ENCODE measurements at regions not wholly inside any gene's neighbourhood (a gene's known extent, or its start where the extent isn't known, plus 50 kb on each side); places are given as distances from the start of the nearest gene placed in this dataset.
A peak's percentile ranks its signal among the peaks of the same experiment; 100 is the strongest.
"Not testable (repeated sequence)": the region's sequence is repeated elsewhere in the genome, so short reads cannot be mapped to it uniquely, and the experiment has no call there.

DNA sequence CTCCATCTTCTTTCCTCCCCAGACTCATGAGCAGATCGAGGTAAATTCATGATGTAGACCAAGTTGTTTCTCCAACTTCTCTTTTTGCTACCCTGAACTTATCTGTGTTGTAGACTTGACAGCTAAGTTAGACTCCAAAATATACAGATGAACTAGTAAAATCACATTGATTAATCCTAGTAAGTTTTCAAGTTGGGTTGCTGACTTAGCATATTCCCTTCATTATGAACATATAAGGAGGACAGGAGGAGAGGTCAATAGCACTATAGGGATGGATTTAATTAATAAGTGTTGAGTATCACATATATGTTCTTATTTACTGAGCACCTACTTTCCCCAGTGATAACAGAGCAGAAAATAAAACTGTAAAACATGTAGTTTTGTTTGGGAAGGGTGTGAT is 227.3 kb downstream of the TINAG start:
- intact Hi-C loops (cut with DNase I, micrococcal nuclease): no loop called here

DNA sequence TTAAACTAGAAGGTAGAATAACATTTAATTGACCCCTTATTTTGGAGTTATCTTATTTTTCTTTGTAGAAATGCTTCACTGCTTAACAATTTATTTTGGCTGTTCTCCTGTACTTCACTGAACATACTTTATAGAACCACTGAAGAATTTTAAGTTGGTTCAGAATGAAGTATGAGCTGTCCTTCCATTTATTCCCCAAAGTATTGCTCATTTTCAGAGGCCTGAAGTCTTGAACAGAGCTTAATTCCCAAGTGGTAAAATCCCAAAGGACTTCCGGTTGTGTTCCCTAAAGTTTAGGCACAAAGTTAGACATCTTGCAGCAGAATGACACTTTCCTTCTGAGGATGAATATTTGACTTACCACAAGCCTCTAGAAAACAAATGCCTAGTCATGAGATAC is 233.3 kb downstream of the TINAG start:
- ATAC-seq (no peak), DNase-seq (no peak)
- intact Hi-C loops (cut with DNase I, micrococcal nuclease): no loop called here

More for the DNA sequence above, 227.3 kb downstream of the TINAG start:
- ATAC-seq: no peak
- DNase-seq: no peak

DNA sequence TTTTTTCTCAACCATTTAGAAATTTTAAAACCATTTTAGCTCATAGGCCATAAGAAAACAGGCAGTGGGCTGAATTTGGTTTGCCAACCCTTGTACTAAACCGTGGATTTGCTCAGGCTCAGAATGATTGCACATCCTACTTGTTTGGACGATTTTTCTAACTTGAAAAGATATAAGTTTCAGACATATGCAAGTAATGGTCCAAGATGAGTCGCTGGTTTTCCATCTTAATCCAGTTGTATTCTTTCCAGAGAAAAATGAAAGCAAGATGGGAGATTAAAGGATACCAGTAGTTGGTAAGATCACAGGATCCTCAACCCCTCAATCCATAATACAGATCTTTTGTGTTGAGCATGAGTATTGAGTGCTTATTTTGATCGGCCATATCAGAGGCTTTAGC is 250.9 kb downstream of the TINAG start:
- intact Hi-C loops (cut with DNase I, micrococcal nuclease): no loop called here
- no peak for DNase-seq
- ATAC-seq: no peak

DNA sequence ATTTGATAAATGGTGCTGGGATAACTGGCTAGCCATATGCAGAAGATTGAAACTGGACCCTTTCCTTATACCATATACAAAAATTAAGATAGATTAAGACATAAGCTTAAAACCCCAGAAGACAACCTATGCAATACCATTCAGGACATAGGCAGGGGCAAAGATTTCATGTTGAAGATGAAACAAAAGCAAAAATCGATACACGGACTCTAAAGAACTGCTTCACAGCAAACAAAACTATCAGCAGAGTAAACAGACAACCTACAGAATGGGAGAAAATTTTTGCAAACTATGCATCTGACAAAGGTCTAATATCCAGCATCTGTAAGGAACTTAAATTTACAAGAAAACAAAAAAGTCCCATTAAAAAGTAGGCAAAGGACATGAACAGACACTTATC is 255.9 kb downstream of the TINAG start:
- DNase-seq; intact Hi-C loops (cut with DNase I, micrococcal nuclease); ATAC-seq: not testable (repeated sequence)

DNA sequence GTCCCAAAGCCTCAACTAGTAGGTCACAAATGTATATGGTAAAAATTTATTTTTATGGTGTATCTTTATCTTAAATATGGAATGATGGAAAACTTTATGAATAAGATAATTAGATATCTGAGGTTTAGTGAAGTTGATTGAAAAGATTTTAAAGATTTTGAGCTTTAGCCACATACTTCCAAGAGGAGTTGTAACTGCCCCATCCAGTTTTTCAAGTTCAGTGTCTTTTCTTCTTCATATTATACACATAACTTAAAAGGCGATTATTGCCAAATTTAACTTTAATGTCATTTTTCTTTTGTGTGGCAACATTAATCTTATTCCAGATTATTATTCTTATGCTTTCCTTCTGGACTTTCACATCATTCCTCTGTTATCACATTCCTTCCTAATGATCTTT is 266.4 kb downstream of the TINAG start:
- no peak for DNase-seq
- intact Hi-C loops (cut with DNase I, micrococcal nuclease): no loop called here

DNA sequence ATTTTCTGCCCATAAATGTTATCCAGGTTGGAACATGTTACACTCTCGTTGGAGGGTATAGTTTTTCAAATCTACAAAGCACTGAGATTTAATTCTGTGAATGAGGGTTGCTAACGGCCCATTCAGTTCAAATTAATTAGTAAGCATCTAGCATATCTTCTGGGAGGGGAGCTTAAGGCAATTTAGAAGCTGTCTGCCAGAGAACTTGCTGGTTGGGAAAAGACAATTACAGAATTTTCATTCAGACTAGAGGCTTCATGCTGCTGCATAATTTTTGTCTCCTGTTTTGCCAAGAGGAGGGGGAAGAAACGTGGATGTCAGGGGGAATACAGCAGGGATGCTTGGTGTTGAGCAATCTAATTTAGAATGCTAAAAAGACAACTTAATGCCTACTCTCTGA is 268.3 kb upstream of the FAM83B start:
- DNase-seq (no peak), ATAC-seq (no peak)
- intact Hi-C loops (cut with DNase I, micrococcal nuclease): no loop called here

More for the DNA sequence above, 266.4 kb downstream of the TINAG start:
- no peak for ATAC-seq

DNA sequence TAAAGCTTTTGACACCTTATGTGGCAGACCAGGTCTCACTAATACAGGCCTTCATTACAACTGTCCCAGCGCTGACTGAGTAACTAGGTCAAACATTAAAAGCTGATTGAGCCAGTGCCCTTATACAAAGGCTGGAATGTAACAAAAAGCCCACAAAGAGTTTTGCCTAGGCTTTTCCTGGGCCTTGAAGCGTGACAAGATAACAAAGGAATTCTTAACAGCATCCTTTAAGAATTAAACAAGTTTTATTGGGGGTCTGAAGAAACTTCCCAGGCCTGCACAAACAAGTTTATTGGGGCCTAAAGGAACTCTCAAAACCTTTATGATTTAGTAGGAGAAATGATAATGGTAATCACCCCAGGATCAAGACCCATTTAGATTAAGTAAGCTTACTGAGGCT is 267.6 kb upstream of the FAM83B start:
- intact Hi-C loops (cut with DNase I, micrococcal nuclease): no loop called here
- ATAC-seq: no peak

DNA sequence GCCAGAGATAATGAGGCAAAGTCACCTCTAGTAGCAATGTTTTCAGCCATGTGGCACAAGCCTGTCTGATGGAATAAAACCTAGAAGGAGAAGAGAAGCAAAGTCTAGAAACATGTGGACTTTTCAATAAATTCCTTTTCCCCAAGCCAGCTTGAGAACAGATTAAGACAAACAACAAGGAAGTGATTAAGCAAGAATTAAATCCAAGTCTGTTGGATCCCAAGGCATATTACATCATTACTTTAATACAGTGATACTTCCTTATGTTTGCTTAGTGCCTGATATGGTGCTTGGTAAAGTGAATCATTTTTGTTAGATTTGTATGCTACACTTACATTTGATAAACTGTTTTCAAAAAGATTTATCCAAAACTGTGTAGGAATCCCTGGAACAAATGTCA is 260.3 kb upstream of the FAM83B start:
- intact Hi-C loops (cut with DNase I, micrococcal nuclease): no loop called here
- no peak for ATAC-seq
- DNase-seq: no peak

More for the DNA sequence above, 267.6 kb upstream of the FAM83B start:
- DNase-seq: no peak

DNA sequence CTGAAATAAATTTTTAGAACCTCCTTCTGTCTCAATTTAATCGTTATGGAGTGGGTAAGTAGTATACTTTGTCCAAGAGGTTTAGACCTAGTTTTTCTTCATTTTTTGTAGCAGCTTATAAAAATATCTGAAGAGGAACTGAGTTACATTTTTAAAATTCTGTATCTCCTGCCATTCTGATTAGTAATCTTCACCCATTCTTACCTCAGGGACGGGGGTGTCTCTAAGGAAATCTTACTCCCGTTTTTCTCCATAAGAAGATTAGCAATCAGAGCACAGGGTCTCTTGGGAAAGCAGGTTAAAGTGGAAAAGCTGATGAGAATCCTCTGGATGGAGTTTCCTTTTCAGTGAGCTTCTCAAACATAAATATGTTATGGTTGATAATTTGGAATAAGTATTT is 259.3 kb upstream of the FAM83B start:
- no peak for ATAC-seq
- intact Hi-C loops (cut with DNase I, micrococcal nuclease): no loop called here
- no peak for DNase-seq

DNA sequence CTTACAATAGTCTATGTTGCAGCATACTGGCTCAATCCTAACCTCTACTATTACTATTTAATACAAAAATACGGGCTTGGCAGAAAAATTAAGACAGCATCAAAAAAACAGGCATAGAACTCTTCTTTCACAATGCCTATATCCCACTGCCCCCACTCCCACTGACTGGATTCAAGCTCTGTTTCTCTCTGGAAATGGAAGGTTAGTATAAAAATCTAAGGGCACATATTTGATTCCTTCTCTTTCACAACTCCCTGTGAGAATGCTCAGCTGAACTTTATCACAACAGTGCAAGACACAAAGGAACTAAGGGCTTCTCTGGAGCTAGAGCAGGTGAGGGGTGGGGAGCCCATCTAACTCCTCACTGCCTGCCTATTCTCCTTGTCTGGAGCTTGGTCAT is 258.4 kb upstream of the FAM83B start:
- intact Hi-C loops (cut with DNase I, micrococcal nuclease): no loop called here
- no peak for DNase-seq
- no peak for ATAC-seq

DNA sequence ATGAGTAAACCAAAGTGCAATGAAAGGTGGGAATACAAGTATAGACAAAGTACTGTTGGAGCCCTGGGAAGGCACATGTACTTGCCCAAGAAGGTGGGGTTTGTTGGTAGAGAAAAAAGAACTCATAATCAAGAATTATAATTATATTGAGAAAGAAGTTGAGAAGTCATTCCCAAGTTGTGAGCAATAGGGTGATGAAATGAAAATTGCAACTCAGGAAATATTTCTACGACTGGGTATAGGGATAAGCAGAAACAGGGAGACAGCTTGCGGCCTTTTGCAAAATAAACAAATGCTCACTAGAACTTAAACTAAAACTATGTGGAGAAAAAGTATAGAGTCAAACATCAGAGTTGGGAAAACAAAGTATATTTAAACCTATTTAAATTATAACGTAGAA is 250.7 kb upstream of the FAM83B start:
- ATAC-seq (no peak), DNase-seq (no peak)
- intact Hi-C loops (cut with DNase I, micrococcal nuclease): no loop called here

DNA sequence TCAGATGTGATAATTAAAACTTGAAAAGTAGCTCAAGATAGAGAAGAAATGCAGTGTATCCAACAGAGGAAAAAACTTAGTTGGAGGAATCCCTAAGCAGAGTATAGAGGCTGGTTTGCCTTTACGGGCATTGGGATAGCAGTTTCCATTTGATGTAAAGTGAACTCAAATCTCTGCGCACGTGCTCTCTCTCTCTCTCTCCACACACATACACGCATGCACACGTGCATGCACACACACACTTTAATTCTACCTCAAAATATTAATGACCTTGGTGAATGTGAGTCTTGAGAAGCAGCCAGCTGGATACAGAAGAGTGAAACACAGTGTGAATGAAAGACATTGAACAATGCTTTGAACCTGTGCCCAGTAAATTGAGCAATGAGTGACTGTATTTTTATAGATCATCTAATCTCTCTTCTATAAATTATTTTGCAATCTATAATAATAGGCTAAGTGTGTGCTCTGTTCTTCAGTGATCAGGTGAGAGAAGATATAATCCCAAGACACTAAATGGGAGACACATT is 247.7 kb upstream of the FAM83B start:
- DNase-seq: no peak
- intact Hi-C loops (cut with DNase I, micrococcal nuclease): no loop called here
- no peak for ATAC-seq

DNA sequence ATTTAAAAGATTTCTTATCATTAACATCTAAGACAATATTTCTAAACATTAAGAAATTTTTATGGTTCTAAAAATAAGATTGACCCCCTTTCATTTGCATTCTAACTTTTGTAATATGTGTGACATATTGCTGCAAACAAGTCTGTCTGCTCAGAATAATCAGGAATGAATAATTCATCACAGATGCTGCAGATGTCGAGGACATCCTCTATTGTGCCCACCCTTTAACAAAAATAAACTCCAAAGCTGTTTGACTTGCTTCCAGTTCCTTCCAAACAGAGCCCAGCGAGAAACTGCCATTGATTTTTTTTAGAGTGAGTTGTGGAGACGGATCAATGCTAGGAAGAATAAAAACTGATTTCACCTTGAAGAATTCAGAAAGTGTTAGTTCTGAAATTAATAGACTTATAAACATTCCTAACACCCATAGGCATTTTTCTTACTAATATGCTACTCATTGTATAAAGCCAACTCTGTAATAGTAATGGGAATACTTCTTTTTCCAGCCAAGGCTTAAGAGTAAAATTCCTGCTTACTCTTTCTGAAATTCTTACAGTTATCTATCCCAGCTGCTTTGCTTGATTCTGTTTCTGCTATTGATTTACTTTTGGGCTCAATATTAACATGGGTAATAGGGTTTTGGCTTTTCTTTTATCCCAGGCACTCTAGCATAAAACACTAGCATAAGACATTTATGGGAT is 244.8 kb upstream of the FAM83B start:
- intact Hi-C loops (cut with DNase I, micrococcal nuclease): no loop called here
- no peak for ATAC-seq
- DNase-seq: no peak

DNA sequence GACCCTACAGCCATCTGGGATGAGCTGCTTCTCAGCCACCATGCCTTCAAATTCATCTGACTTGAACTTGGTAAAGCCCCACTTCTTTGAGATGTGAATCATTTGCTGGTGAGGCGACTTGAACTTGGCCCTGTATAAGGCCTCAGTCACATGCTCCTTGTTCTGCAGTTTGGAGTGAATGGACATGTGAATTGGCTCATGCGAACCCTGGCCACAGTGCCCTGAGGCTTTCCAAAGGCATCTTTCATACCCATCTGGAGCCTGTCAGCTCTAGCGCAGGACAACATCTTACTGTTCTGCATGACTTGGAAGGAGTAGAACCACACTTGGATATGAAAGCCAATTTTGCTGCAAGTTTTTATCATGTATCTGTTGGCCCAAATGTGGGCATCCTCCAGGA is 244.0 kb upstream of the FAM83B start:
- intact Hi-C loops (cut with DNase I, micrococcal nuclease): no loop called here
- DNase-seq (no peak), ATAC-seq (no peak)

DNA sequence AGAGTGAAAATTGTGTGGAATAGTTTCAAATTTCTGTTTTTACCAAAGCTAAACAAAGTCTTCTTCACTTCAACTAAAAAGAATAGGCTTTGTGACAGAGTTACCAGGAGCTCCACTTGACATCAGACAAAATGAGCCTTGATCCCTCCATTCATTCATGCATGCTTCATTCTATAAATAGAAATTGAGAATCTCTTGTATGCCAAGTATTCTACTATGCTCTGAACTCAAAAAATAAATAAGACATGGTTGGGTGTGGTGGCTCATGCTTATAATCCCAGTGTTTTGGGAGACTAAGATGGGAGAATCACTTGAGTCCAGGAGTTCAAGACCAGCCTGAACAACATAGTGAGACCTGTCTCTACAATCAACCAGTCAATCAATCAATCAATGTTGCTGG is 236.6 kb upstream of the FAM83B start:
- no peak for ATAC-seq
- intact Hi-C loops (cut with DNase I, micrococcal nuclease): no loop called here

DNA sequence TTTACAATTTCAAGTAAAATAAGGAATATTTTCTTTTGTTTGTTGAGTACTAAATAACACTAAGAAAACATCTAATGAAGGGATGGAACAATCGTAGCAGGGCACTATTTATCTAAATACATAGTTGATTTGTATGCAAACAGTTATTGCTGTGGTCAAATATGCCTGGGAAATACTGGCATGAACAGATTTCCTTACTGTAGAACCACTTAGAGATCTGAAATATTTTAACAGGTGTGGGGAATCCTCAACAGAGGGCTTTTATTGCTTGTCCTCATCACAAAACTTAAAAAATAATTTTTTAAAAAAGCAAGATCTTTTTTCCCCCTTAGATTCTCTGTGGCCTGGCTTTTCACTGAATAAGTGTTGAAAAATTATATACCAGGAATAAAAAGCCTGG is 233.0 kb upstream of the FAM83B start:
- no peak for ATAC-seq
- no peak for DNase-seq
- intact Hi-C loops (cut with DNase I, micrococcal nuclease): no loop called here

More for the DNA sequence above, 236.6 kb upstream of the FAM83B start:
- no peak for DNase-seq

DNA sequence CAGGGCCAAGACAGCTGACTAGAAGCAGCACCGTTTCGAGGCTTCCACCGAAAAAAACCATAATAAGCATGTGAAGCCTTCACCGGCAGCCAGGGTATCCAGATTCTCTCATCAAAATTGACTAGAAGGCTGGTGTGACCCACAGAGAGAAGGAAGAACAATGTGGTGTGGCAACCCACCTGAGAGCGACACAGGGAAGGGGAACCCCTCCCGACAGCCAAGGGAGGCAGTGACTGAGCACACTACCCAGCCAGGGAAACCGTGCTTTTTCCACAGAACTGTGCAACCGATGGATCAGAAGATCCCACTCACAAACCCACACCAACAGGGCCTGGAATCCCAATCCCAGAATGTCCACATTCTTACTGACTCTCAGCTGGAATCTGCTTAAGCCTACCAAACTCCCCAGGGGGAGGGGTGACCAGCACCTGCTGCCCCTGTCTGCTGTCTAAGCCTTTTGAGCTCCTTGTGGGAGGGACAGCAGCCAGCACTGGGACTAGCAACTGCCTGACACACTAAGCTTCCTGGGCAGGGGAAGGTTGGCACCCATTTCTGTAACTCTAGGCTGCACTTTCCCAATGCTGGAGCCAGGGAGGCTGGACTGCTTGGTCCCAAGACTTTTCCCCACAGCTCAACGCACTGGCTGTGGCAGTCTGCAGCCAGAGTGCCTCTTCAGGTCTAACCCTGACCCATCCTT is 231.9 kb upstream of the FAM83B start:
- intact Hi-C loops (cut with DNase I, micrococcal nuclease): no loop called here
- ATAC-seq: no peak

DNA sequence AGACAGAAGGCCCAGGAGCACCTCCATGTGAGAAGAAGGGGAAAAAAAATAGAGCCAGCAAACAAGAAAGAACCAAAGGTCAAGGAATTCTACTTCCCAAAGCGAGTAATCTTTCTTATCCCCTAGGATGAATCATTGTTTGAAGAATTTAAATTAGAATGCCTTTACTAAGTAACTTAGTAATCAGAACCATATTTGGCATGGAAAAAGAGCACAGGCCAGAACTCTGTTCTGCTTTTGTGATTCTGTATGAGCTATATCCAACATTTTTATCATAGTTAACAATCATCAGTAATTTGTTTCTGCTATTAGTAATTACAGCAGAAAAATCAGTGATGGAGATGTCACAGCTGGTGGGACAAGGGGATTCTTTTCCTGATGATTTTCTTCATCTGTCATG is 228.8 kb upstream of the FAM83B start:
- intact Hi-C loops (cut with DNase I, micrococcal nuclease): no loop called here
- peak; percentile 29 for ATAC-seq
- DNase-seq: no peak

More for the DNA sequence above, 231.9 kb upstream of the FAM83B start:
- no peak for DNase-seq

DNA sequence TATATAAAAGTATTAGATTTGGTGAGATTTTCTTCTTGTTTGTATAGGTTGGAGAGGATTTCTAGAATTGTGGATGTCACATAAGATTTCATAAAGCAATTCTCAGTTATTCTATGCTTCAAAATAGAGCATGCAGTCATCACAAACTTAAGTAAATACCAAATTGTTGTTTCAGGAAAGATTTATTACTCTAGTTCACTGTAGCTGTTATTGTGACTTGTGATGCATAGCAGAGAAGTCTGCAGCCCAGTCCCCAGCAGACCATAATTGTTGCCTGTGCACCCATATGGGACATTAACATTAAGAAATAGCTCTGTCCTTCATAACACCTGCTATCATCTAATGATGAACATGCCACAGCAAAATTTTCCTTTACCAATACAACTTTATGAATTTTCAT is 228.0 kb upstream of the FAM83B start:
- intact Hi-C loops (cut with DNase I, micrococcal nuclease): no loop called here
- no peak for ATAC-seq
- no peak for DNase-seq

DNA sequence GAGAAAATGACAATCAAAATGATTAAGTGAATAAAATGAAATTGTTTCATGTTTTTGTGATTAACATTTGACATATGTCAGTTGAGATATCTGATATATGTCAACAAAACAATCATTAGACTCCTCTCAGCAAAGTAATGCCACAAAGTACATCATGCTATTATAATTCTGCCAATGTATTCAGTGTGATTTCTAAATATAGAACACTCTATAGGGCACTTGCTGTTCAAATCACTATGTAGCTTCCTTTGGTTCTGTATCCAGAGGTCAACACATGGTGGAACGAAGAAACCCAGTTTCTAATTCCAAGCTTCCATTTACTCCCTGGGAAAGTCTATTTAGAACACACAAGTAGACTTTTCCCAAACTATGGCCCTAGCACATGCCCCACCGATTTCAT is 227.5 kb upstream of the FAM83B start:
- DNase-seq: no peak
- intact Hi-C loops (cut with DNase I, micrococcal nuclease): no loop called here
- no peak for ATAC-seq

DNA sequence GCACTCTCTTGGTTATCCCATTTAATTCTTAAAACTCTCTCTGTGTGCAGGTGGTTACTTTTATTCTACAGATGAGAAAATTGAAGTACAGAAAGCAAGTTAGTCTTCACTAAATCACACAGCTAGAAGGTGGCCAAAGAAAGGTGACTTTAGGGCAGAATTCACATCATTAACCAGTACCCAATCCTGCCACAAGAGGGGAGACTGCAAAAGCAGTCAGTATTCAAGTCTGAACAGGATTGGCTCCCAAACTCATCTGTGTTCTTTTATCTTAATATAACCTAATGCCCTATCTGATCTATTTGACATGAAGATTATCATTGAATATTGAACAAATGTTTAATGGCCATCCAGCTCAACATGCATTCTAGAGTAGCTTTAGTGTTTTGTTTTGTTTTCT is 225.3 kb upstream of the FAM83B start:
- DNase-seq (peak in 1 of 2 donors; percentile 6), ATAC-seq (peak; percentile 69)
- intact Hi-C loops (cut with DNase I, micrococcal nuclease): no loop called here
